Fibroblast of lung (primary cell): ENCODE measurements at regions not wholly inside any gene's neighbourhood (a gene's known extent, or its start where the extent isn't known, plus 50 kb on each side); places are given as distances from the start of the nearest gene placed in this dataset.

Source experiments
- DNase-seq, 2 donors: peaks; one replicate each; pipeline versions ENCODE4 v3.0.0 to v3.0.0-alpha.2; 2010; ENCODE audit warnings: low read depth in 2 of 2
- H2AFZ ChIP-seq: 2 replicates; pipeline ENCODE4 v1.5.1; 2012; ENCODE audit warnings: low read length, control low read depth, inconsistent platforms
- H3K27ac ChIP-seq: 2 replicates; pipeline ENCODE4 v1.5.1; 2011; ENCODE audit warnings: low read length, control low read depth; ENCODE audit not compliant: insufficient read depth
- H3K27me3 ChIP-seq: 2 replicates; pipeline ENCODE4 v1.5.1; 2011; ENCODE audit warnings: mild to moderate bottlenecking, low read length; ENCODE audit not compliant: control insufficient read depth, insufficient read depth
- H3K36me3 ChIP-seq: 2 replicates; pipeline ENCODE4 v1.5.1; 2011; ENCODE audit warnings: low read length; ENCODE audit not compliant: control insufficient read depth, insufficient read depth
- H3K4me1 ChIP-seq: 2 replicates; pipeline ENCODE4 v1.5.1; 2011; ENCODE audit warnings: low read length; ENCODE audit not compliant: control insufficient read depth, insufficient read depth; ENCODE audit errors: extremely low read depth
- H3K4me2 ChIP-seq: 2 replicates; pipeline ENCODE4 v1.5.1; 2011; ENCODE audit warnings: low read length, control low read depth; ENCODE audit not compliant: insufficient read depth; ENCODE audit errors: extremely low read depth
- H3K4me3 ChIP-seq, 4 experiments: fragments of 200-600 bp in 1 of 4; sonication (generic) in 1 of 4; replicated peaks in 1 of 4; 2 replicates each; pipeline ENCODE4 v1.5.1; 2011 to 2016; ENCODE audit warnings: low read length in 4 of 4, low read depth in 3 of 4, mild to moderate bottlenecking in 3 of 4, control low read depth in 2 of 4, inconsistent platforms in 1 of 4, mixed read lengths in 1 of 4; ENCODE audit not compliant: insufficient read depth in 1 of 4; ENCODE audit errors: control extremely low read depth in 1 of 4
- H3K79me2 ChIP-seq: 2 replicates; pipeline ENCODE4 v1.5.1; 2012; ENCODE audit warnings: mild to moderate bottlenecking, low read length, inconsistent platforms; ENCODE audit not compliant: control insufficient read depth, insufficient read depth
- H3K9ac ChIP-seq: 2 replicates; pipeline ENCODE4 v1.5.1; 2011; ENCODE audit warnings: mild to moderate bottlenecking, low read length, control low read depth; ENCODE audit not compliant: insufficient read depth
- H3K9me3 ChIP-seq: 2 replicates; pipeline ENCODE4 v1.5.1; 2012; ENCODE audit warnings: low read depth, low read length; ENCODE audit not compliant: control insufficient read depth, insufficient read depth
- H4K20me1 ChIP-seq: 2 replicates; pipeline ENCODE4 v1.5.1; 2011; ENCODE audit warnings: low read length; ENCODE audit not compliant: control insufficient read depth, insufficient read depth; ENCODE audit errors: extremely low read depth
- EZH2 ChIP-seq: IDR thresholded peaks from 2 replicates; pipeline ENCODE4 v1.5.1; 2012; ENCODE audit warnings: low read length, control low read depth, mild to moderate bottlenecking; ENCODE audit errors: missing control alignments
- TF ChIP-seq, protein P1 (sequence below), 2 donors: IDR thresholded peaks in 1 of 2; conservative IDR thresholded peaks in 1 of 2; 1 replicate in 1 of 2; 2 replicates in 1 of 2; pipeline ENCODE4 v1.5.1; 2011 to 2012; ENCODE audit warnings: low read length in 2 of 2, control low read depth in 1 of 2, inconsistent platforms in 1 of 2, low read depth in 1 of 2, mild to moderate bottlenecking in 1 of 2

DNA sequence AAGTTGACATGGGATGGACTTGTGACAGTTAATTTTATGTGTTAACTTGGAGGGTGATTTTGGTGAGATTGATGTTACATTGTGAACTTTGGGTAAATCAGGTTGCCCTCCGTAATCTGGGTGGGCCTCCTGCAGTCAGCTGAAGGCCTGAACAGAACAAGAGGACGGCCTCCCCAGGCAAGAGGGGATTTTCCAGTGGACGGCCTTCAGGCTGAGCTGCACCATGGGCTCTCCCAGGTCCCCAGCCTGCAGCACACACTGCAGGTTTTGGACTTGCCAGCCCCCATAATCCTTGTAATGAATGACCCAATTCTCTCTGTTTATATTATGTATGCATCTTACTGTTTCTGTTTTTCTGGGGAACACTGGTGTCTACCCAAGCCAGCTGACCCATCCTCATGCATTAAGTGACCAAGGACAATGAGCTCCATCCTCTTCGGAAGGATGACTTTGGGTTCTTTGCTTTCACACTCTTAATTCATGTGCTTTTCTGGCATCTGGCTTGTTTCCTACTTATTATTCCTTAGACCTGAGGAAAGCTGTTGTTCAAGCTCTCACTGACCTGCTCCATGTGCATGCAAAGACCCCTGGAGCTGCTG lies 64.2 kb downstream of the DACT2 start:
- no peaks in the 10 kb centered on the region for H3K4me1 ChIP-seq
- H3K4me3 ChIP-seq, result no peak overlapping the region
- no peak overlapping the region for H3K9ac ChIP-seq
- H3K27me3 ChIP-seq, result no peaks in the 10 kb centered on the region
- no peak for DNase-seq
- no peak overlapping the region for H3K4me2 ChIP-seq
- no peak overlapping the region for H2AFZ ChIP-seq
- H3K79me2 ChIP-seq, result no peaks in the 10 kb centered on the region
- no peaks in the 10 kb centered on the region for H3K9me3 ChIP-seq
- TF ChIP-seq, protein P1, sequence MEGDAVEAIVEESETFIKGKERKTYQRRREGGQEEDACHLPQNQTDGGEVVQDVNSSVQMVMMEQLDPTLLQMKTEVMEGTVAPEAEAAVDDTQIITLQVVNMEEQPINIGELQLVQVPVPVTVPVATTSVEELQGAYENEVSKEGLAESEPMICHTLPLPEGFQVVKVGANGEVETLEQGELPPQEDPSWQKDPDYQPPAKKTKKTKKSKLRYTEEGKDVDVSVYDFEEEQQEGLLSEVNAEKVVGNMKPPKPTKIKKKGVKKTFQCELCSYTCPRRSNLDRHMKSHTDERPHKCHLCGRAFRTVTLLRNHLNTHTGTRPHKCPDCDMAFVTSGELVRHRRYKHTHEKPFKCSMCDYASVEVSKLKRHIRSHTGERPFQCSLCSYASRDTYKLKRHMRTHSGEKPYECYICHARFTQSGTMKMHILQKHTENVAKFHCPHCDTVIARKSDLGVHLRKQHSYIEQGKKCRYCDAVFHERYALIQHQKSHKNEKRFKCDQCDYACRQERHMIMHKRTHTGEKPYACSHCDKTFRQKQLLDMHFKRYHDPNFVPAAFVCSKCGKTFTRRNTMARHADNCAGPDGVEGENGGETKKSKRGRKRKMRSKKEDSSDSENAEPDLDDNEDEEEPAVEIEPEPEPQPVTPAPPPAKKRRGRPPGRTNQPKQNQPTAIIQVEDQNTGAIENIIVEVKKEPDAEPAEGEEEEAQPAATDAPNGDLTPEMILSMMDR (conservative IDR thresholded peaks at IDR 0.05 in 1 of 2, IDR thresholded peaks at IDR 0.05 in 1 of 2; ENCODE audit: low read depth in 1 of 2, low read length in 2 of 2), result no peak
- TF ChIP-seq EZH2, result no peak
- H3K27ac ChIP-seq, result no peak overlapping the region
- no peaks in the 10 kb centered on the region for H3K36me3 ChIP-seq
- no peaks in the 10 kb centered on the region for H4K20me1 ChIP-seq

DNA sequence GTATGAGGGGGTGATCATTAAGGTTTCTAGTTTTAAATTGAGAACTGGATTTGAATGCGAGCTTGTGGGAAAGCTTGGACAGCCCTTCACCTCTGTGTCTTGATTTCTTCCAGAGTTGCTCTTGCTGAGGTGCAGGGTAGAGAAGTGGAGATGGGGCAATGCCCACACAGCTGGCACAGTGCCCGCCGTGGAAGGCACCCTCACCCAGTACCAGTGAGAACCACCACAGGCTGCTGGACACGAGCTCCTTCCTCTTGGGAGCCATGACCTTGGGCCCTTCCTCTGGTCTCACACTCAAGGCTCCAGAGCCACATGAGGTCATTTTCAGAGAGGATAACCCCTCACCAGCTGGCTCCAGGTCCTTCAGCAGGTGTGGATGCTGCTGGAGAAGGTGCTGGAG lies 67.3 kb downstream of the DACT2 start:
- Histone ChIP-seq H3K4me1 (no peaks in the 10 kb centered on the region), H3K27me3 (no peaks in the 10 kb centered on the region), H3K9me3 (no peaks in the 10 kb centered on the region), H3K4me3 (no peak overlapping the region), H3K36me3 (no peaks in the 10 kb centered on the region), H3K4me2 (no peak overlapping the region), H3K27ac (no peak overlapping the region), H4K20me1 (no peaks in the 10 kb centered on the region), H3K79me2 (no peaks in the 10 kb centered on the region), H2AFZ (no peak overlapping the region), H3K9ac (no peak overlapping the region)
- DNase-seq, result no peak
- TF ChIP-seq, protein P1 (conservative IDR thresholded peaks at IDR 0.05 in 1 of 2, IDR thresholded peaks at IDR 0.05 in 1 of 2; ENCODE audit: low read depth in 1 of 2, low read length in 2 of 2), result no peak
- no peak for TF ChIP-seq EZH2

DNA sequence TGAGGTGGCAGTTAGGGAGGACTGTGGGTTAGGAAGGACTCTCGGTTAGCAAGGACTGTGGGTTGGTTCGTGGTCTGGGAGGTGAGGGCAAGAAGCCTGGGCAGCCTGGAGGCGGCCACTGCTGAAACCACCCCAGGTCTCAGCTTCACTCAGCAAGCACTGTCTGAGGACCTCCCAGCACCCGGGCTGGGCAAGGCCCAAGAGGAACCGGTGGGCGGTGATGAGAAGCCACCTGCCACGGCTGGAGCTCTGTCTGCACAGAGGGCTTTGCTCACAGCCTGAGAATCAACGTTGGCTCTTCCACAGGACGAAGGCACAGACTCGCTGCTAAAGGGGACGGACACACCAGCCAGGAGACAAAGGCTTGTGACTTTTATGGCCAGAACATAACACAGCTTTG lies 69.3 kb downstream of the DACT2 start:
- H3K9ac ChIP-seq, result no peak overlapping the region
- TF ChIP-seq EZH2, result no peak
- TF ChIP-seq, protein P1 (conservative IDR thresholded peaks at IDR 0.05 in 1 of 2, IDR thresholded peaks at IDR 0.05 in 1 of 2; ENCODE audit: low read depth in 1 of 2, low read length in 2 of 2), result no peak
- H3K4me2 ChIP-seq, result no peak overlapping the region
- H3K27ac ChIP-seq, result no peak overlapping the region
- H3K4me1 ChIP-seq, result no peaks in the 10 kb centered on the region
- H3K27me3 ChIP-seq, result no peaks in the 10 kb centered on the region
- no peaks in the 10 kb centered on the region for H4K20me1 ChIP-seq
- no peak overlapping the region for H2AFZ ChIP-seq
- H3K36me3 ChIP-seq, result no peaks in the 10 kb centered on the region
- no peak overlapping the region for H3K4me3 ChIP-seq
- no peaks in the 10 kb centered on the region for H3K9me3 ChIP-seq
- no peak for DNase-seq
- no peaks in the 10 kb centered on the region for H3K79me2 ChIP-seq
